Activated CD8-positive, alpha-beta memory T cell treated with anti-CD3 and anti-CD28 coated beads for 24 hours (primary cell): ENCODE measurements at regions not wholly inside any gene's neighbourhood (a gene's known extent, or its start where the extent isn't known, plus 50 kb on each side); places are given as distances from the start of the nearest gene placed in this dataset.

Source experiments
- DNase-seq: peaks from one replicate; pipeline ENCODE4 v3.0.0-alpha.2; 2020

DNA sequence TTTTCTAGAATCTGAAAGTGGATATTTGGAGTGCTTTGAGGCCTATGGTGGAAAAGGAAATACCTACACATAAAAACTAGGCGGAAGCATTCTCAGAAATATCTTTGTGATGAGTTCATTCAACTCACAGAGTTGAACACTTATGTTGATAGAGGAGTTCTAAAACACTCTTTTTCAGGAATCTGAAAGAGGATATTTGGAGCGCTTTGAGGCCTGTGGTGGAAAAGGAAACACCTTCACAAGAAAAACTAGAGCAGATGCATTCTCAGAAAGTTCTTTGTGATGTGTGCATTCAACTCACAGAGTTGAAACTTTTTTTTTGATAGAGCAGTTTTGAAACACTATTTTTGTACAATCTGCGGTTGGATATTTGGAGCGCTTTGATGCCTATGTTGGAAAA is 1250.0 kb upstream of the DEFB115 start:
- DNase-seq: peak; percentile 19
